GM20000 (cell line): ENCODE measurements at regions not wholly inside any gene's neighbourhood (a gene's known extent, or its start where the extent isn't known, plus 50 kb on each side); places are given as distances from the start of the nearest gene placed in this dataset.
"Not testable (repeated sequence)": the region's sequence is repeated elsewhere in the genome, so short reads cannot be mapped to it uniquely, and the experiment has no call there.

ENCODE experiments used
- DNase-seq: peaks from one replicate; pipeline ENCODE4 v3.0.0; 2012; ENCODE audit warnings: low spot score
- CTCF ChIP-seq: IDR thresholded peaks from 2 replicates; pipeline ENCODE4 v1.5.1; 2012; ENCODE audit warnings: mild to moderate bottlenecking, control low read depth; ENCODE audit errors: extremely low read depth, missing control alignments

- DNase-seq, result no peak
- TF ChIP-seq CTCF, result no peak
These were observed 117.4 kb upstream of the ZC4H2 start for GRCh38 chrX:65093658-65094057.

- no peak for TF ChIP-seq CTCF
- no peak for DNase-seq
These were observed 97.0 kb upstream of the ZC4H2 start for GRCh38 chrX:65073233-65073632.

GRCh38 chrX:65072590-65072989 lies 96.3 kb upstream of the ZC4H2 start:
- TF ChIP-seq CTCF, result no peak
- DNase-seq, result no peak

- DNase-seq, result not testable (repeated sequence)
These were observed 82.4 kb upstream of the ZC4H2 start for GRCh38 chrX:65058626-65059025.

- DNase-seq, result no peak
- no peak for TF ChIP-seq CTCF
These were observed 68.8 kb upstream of the ZC4H2 start for GRCh38 chrX:65045001-65045400.

- no peak for DNase-seq
- TF ChIP-seq CTCF, result no peak
These were observed 59.2 kb upstream of the ZC4H2 start for GRCh38 chrX:65035446-65035770.

- TF ChIP-seq CTCF, result peak; percentile 5
- DNase-seq, result peak; percentile 83
These were observed 58.6 kb upstream of the ZC4H2 start, which contains the start of gene ZC3H12B for GRCh38 chrX:65034668-65035445. Gene ZC3H12B, plus strand, starts transcription at chrX:65034826.

GRCh38 chrX:65034292-65034667 lies 58.0 kb upstream of the ZC4H2 start:
- no peak for TF ChIP-seq CTCF
- DNase-seq, result no peak
